Non-pigmented ciliary epithelial cell (primary cell): ENCODE measurements at regions not wholly inside any gene's neighbourhood (a gene's known extent, or its start where the extent isn't known, plus 50 kb on each side); places are given as distances from the start of the nearest gene placed in this dataset.
A peak's percentile ranks its signal among the peaks of the same experiment; 100 is the strongest.

Source experiments
- DNase-seq: peaks from one replicate; pipeline ENCODE4 v3.0.0-alpha.2; 2010; ENCODE audit warnings: low read depth

DNA sequence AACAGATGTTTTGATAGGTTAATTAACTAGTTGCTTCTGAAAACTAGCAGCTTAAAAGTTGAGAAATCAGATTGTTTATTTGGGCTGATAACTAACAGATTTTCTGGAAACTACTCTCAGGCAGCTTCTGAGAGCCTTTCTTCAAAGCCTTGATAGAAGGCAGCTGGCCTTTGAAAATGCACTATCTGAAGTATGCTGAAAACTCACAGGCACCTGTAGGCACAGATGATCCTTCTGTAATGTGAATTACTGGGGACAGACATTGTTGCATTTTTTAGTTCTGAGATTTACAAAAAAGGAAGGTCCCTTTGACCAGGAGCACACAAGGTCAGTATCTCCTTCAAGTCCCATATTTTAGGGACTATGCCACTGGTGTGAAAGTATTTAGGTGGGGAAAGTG lies 460.8 kb upstream of the CNTN5 start:
- no peak for DNase-seq

DNA sequence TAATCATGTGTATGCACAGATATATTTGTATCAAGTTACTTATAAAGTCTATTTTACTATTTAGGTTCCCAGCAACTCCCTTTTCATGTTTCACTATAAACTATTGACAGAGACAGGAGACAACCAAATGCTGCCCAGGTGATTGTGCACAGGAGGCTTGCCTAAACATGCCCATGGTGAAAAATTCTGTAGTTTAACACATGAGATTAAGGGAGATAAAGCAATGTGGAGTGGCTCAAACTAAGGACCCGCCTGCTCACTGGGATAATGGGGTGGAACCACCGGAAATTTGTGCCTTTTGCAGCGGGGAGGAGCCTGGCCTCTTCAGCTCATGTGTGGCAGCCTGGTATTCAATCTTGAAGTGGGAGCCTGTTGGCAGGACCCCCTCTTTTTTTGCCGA lies 459.5 kb upstream of the CNTN5 start:
- DNase-seq = no peak

DNA sequence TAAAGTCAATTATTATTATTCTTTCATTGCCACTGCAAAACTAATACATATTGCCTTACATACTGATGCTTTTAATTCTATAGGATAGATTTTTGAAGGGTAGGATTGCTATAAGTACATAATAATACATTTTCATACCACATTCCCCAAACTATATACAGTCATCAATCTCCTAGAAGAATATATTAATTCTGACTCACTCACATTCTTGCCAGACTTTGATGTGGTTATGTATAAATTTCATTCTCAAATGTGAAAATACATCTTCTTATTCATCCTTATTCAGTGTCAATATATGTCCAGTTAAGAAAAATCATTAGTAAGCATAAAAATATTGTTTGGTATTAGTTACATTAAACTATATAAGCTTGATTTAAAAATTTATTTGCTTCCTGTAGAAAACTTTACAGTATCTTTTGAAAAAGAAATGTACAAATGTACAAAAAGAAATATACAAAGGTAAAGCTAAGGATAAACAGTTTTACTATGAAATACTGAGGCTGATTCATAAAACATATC lies 458.8 kb upstream of the CNTN5 start:
- no peak for DNase-seq

DNA sequence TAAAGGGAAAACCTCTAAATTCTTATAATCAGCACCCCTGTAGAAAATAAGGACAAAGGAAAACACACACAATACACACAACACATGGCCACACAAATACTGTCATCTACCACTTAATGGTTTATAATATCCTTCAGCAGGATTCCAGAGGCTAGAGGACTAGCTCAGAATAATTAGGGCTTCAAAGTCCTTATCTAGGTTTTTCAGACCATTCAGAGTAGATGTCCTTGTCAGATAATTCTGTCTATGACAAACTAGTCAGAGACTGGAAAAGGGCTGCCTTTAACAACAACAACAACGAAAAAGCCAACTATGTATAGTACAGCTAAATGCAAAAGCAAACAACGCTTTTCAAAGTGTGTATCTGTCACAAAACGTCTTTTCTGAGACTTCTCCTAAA lies 456.5 kb upstream of the CNTN5 start:
- DNase-seq = no peak

DNA sequence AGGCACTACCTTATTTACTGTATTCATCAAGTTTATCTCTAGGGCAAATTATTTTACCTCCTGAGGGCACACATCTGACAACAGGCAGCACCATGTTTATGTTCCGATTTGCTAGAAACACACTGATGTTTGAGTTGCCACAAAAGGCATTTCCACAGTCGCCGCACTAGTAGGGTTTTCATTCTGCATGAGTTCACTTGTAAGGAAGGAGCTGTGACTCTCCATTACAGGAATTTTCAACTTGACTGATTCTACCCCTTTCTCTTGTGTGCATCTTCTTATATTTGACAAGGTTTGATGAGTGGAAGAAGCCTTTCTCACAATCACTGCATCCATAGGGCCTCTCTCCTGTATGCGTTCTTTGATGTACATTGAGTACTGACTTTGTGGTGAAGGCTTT lies 455.9 kb upstream of the CNTN5 start:
- DNase-seq = peak; percentile 28

DNA sequence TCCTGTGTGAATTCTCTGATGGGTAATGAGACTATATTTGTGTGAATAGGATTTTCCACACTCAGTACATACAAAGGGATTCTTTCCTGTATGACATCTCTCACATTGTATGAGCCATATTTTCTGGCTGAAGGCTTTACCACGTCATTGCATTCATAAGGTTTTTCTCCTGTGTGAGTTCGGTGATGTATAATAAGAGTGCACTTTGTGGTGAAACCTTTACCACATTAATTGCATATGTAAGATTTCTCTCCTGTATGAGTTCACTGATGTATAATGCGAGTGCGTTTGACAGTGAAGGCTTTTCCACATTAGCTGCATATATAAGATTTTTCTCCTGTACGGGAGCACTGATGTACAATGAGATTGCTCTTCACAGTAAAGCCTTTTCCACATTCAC lies 455.4 kb upstream of the CNTN5 start:
- DNase-seq = peak; percentile 38

DNA sequence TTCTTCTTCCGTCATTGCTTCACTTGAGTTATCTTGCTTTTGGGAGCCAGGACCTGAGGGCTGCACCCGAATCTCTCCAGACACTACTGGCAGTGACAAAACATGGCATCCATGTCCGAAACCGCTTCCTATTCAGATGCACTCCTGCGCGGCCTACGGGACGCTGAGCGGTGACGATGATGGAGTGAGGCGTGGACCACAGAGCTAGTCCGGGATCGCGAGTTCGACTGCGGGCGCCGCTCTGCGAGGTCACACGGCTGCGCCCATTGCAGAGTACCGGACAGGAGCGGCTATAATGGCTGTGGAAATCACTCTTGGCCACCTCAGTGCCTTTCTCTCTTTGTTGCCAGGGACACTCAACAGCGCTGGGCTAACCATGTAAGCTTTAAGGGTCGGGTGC lies 453.8 kb upstream of the CNTN5 start:
- DNase-seq = no peak

DNA sequence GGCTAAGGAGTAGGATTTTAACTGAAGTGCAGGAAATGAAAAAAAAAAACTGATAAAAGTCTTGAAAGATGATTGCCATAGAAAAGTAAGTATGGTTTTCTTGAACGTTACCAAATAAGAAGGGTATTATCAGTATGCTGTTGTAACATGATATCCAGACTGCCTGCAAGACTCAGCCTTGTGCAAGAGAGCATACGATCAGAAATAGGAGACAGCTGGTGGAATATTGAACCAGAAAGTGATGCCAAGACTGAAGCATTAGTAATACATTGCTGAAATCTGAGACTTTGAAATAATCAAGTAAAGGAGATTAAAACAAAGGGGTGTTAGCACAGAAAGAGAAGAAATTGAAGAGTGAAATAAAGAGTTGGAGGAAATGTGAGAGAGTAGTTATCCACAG lies 452.7 kb upstream of the CNTN5 start:
- peak; percentile 56 for DNase-seq

DNA sequence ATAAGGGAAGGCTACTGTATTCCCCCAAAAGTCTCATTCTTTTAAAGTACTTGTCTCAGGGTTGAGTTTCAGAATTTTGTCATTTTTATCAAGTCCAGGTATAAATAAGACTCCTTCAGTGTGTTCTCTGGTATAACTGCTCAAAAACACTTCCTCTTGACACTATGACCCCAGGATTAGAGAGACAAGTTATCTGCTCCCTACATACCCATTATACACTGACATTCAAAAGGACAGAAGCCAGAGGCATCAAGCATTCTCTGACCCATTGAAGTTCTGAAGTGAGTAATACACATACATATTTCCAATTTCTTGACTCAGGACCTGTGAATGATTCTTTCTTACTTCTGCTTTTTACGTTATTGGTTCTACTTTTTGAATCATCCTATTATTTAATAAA lies 447.8 kb upstream of the CNTN5 start:
- DNase-seq = no peak

DNA sequence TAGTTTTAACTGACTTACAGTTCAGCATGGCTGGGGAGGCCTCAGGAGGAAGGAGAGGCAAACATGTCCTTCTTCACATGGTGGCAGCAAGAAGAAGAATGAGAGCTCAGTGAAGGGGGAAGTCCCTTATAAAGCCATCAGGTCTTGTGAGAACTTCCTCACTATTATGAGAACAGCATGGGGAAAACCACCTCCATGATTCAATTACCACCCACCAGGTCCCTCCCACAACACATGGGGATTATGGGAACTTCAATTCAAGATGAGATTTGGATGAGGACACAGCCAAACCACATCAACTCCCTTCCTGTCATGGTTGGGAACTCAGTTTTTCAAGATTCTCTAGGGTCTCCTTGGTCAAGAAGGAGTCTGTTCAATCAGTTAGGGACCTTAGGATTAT lies 432.9 kb upstream of the CNTN5 start:
- no peak for DNase-seq

DNA sequence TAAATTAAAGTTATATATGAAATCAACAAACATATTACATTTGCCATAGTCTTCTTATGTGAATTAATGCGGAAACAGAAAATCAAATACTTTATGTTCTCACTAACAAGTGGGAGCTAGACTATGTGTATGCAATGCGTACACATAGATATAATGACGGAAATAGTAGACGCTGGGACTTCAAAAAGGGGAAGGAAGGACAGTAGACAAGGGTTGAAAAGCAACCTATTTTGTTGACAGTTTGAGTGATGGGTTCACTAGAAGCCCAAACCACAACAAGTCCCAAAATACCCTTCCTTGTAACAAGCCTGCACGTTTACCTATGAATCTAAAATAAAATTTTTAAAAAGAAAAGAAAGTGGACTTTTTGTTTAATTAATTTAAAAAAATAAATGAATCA lies 430.8 kb upstream of the CNTN5 start:
- DNase-seq = no peak

DNA sequence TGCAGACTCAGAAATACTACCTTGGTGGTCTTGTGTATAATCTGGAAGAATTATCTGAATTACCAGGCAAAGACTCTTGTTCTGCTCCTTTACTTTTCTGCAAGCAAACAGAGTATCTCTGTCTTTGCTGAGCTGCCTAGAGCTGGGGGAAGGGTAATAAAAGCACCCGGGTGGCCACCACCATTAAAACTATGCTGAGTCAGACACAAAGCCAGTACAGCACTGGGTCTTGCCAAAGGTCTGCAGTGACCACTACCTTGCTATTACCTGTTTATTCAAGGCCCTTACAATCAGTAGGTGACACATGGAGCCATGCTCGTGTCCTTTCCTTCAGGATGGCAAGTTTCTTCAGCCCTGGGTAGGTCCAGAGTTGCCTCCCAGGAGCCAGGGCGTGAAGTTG lies 420.6 kb upstream of the CNTN5 start:
- no peak for DNase-seq

DNA sequence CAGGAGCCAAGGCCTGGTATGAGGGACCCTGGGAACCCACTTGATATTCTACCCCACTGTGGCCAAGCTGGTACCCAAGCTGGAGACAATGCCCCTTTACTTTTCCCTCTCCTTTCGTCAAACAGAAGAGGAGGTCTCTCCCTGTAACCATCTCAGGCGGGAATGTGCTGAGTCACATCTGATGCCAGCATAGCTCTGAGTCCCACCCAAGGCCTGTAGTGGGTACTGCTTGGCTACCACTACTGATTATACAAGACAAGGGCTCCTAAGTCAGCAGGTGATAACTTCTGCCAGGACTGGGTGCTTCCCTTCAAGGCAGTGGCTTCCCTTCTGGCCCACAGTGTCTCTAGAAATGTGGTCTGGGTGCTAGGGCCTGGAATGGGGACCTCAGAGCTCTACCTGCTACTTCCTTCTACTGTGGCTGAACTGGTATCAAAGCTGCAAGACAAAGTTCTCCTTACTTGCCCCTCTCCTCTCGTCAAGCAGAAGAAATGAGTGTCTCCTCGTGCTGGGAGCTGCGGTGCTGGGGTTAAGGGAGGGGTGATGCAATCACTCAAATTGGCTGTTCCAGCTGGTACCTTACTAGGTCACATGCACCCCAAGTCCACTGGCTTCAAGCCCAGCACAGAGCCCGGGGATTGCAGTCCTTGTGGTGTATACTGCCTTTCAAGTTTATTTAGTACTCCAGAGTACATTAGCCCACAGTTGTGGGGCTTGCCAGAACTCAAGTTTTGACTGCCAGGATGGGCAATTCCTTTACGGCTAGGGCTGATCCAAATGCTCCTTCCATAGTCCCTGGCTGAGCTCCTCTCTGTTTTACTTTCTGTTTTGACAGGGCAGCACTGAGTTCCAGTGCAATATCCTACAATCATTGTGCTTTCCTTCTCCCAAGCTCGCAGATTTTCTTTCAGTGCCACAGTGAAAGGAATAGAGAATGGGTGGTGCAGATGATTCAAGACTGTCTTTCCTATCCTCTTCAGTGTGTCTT lies 419.7 kb upstream of the CNTN5 start:
- no peak for DNase-seq

DNA sequence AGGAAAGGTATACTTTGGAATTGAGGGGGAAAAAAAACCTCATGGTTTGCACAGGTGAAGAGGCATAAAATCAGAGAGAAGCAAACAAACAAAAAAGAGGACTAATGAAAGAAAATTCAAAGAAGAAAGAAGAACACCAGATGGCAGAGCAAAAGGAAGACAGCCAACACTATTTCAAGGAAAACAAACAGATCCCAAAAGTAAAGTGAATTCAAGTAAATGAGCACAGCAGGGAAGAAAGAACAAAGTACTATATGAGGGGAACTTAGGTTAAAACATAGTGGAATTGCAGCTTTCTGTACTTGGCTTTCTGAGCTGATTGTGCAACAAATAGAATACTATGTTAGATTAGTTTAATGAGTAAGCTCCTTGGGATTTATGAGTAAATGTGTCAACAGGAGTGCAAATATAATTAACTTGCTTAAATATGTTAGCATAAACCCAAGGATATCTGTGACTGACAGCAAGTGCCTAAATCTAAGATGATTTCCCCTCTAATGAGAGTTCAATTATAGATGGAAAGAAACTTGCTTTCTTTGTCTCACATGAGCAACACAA lies 404.6 kb upstream of the CNTN5 start:
- DNase-seq = no peak

DNA sequence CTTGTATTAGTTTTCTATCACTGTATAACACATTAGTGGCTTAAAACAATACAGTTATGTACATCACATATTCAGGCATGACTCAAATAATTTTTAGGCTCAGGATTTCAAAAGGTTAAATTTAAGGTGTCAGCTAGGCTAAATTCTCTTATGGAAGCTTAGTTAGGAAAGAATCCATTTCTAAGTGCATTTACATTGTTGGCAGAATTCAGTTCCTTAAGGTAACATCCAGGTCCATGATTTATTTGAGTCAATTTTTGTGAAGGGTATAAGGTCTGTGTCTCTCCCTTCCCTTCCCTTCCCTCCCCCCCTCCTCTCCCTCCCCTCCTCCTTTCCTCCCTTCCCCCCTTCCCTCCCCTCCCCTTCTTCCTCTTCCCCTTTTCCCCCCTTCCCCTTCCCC lies 399.0 kb upstream of the CNTN5 start:
- no peak for DNase-seq

DNA sequence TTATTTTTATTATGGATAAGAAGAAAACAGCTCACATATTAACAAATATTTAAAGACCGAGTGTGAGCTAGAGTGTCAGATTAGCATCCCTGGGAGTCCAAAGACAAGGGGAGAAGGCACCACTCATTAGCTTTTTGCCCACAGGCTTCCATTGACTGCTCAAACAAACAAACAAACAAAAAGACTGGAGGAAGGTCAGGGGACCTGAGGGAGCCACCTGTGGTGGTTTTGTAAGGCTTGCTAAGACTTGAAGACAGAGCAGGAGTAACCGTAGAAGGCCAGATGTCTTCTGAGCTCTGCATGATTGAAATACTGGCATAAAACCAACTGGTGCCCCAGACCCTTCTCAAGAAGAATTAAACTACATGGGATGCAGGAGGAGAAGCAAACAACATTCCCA lies 395.2 kb upstream of the CNTN5 start:
- DNase-seq = no peak

DNA sequence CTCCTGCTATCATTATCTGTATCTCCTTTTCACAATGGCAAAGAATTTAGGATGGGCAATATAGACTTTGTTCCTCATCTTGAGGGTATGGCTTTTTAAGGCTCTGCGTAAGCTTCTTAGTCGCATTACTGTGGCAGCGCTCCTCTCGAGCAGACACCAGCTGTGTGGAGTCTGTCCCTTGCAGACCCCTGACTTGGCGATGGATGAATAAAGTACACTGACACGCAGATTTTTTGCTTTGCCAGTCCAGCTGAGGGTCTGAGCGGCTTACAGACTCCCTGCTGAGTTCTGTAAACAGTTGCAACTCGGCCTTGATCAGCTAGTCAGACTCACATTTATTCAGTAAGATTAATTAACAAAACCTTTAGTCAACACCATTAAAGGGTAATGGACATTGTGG lies 390.0 kb upstream of the CNTN5 start:
- no peak for DNase-seq

DNA sequence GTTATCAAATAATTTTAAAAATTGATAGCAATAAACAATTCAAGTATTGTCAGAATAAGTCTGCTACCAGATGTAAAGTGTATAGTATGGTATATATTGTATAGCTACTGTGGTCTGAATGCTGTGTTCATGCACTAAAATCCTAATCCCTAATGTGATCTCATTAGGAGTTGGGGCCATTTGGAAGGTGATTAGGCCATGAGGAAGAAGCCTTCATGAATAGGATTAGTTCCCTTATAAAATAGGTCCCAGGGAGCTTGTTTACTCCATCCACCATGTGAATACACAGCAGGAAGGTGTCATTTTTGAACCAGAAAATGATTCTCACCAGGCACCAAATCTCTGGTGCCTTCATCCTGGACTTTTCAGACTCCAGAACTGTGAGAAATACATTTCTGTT lies 363.0 kb upstream of the CNTN5 start:
- DNase-seq = no peak

DNA sequence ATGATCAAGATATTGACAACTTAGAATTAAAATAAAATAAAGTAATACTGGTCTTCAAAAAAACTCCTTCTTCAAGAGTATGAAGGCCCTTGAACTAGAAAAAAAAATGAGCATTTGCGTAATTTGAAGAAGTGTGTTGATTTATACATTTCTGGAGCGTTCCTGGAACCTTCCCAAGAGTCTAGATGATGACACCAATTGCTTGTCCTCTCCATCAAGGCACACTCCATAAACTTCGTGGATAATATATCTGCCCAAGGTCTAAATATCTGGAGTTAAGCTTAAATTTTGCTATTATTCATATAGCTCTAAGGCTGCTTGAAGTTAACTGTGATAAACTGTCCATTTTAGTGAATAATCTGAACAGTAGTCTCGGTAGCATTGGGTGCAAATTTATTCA lies 361.3 kb upstream of the CNTN5 start:
- DNase-seq = no peak

DNA sequence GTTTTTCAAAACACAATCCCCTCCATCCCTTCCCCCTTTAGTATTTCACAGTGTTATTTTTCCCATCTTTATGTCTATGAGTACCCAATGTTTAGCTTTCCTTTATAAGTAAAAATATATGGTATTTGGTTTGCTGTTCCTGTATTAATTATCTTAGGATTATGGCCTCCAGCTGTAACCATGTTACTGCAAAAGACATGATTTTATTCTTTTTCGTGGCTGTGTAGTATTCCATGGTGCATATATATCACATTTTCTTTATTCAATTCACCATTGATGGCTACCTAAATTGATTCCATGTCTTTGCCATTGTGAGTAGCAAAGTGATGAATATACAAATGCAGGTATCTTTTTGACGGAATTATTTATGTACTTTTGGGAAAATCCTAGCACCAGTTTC lies 346.4 kb upstream of the CNTN5 start:
- no peak for DNase-seq

DNA sequence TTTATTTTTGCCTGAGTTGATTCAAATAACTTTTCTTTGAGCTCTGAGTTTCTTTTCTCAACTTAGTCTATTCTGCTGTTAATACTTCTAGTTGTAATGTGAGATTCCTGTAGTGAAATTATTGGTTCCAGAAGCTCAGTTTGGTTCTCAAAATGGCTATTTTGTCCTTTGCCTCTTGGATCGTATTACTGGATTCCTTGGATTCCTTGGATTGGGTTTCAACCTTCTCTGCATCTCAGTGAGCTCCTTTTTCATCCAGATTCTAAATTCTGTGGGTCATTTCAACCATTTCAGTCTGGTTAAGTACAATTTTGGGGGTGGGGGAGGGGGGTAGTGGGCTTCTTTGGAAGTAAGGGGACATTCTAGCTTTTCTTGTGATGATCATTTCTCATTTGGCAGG lies 341.1 kb upstream of the CNTN5 start:
- DNase-seq = no peak

DNA sequence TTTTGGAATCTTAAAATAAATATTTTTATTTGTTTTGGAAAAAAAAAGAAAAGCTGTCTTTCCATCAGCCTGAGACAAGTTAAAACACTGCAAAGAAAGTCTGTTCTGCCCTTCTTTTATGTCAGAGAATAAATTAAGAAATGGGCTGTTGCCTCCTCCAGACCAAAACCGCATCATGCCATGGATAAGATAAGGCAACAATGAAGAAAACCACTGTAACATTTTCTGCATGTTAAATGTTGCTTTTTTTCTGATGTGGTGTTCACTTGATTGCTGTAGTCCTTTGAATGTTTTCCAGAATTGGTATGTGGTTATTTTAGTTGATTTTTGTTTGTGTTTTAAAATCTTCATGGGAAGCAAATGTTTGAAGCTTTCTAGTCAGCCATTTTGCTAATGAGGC lies 319.2 kb upstream of the CNTN5 start:
- no peak for DNase-seq

DNA sequence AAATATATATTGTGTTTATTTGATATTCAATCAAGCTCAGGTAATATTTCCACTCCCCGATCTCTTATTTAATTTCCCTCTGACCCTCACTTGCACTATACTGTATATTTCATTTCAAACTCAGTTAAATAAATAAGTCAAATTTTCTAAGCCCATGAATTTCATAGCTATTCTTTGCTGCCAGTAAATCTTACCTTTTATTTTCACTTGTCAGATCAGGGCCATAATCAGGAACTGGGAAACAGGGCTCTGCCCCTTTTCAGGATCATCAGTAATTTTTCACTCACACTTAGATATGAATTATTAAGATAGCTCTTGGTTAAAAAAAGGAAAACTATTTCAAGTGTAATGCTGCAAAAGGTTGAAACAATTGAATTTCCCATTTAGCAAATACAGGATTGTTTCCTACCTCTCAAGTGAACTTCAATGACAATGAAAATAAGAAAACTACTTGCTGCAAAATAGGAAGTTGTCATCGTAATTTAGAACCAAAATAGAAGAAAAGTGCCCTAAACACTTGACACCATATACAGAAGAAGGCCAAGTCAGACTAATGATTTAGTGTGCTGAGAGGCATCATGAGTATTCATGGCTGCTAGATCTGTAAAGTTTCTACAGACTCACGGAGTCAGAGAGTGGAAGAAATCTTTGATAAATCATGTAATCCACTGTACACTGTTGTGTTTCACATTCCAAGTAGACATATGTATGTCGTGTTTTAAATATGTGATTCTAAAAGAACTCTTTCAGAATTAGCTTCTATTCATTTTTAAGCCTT lies 316.8 kb upstream of the CNTN5 start:
- DNase-seq = no peak
